ENCODE measurements at regions not wholly inside any gene's neighbourhood (a gene's known extent, or its start where the extent isn't known, plus 50 kb on each side); places are given as distances from the start of the nearest gene placed in this dataset.

GRCh38 chr18:11271954-11272353 is 122.6 kb upstream of the PIEZO2 start:
- 69 to 75% methylated on average over 3 of the region's 3 CpGs for WGBS, 2 experiments (ENCODE audit: low coverage in 1 of 2, low lambda C conversion rate in 2 of 2, missing lambda C conversion rate in 2 of 2)

GRCh38 chr18:11269257-11269656 is 119.9 kb upstream of the PIEZO2 start:
- Histone ChIP-seq H3K9ac (no peak overlapping the region), H3K27ac (no peak overlapping the region)
- WGBS, 2 experiments (ENCODE audit: low coverage in 1 of 2, low lambda C conversion rate in 2 of 2, missing lambda C conversion rate in 2 of 2) = 81 to 83% methylated on average over 8 of the region's 8 CpGs

More at GRCh38 chr18:11271954-11272353, 122.6 kb upstream of the PIEZO2 start:
- no peaks in the 10 kb centered on the region for H3K9me3 ChIP-seq (ENCODE audit: low read depth)
- no peak overlapping the region for H3K27ac ChIP-seq
- H3K4me3 ChIP-seq = no peak overlapping the region
- TF ChIP-seq EZH2phosphoT487 (IDR thresholded peaks at IDR 0.05; ENCODE audit: insufficient read depth, low read depth) (no peak), EZH2 (IDR thresholded peaks at IDR 0.05; ENCODE audit: insufficient read depth, poor library complexity, severe bottlenecking) (no peak)
- H3K9me2 ChIP-seq (ENCODE audit: insufficient read depth) = no peaks in the 10 kb centered on the region
- in situ Hi-C loops (cut with MboI) = no loop called here
- no peak for DNase-seq
- H4K20me1 ChIP-seq (ENCODE audit: insufficient read depth) = no peaks in the 10 kb centered on the region
- H3K4me1 ChIP-seq (ENCODE audit: insufficient read depth) = 0 out of 2 replicates have a peak, but pooled peaks cover 8% of the 10 kb centered on the region
- H3F3A ChIP-seq (ENCODE audit: insufficient read depth) = peaks cover 5% of the 10 kb centered on the region; the same call in 1 of the 2 replicates
- H3K36me3 ChIP-seq (ENCODE audit: low read depth) = no peaks in the 10 kb centered on the region
- no peak overlapping the region for H3K4me2 ChIP-seq (ENCODE audit: unreplicated experiment)
- H3K79me2 ChIP-seq (ENCODE audit: insufficient read depth) = no peaks in the 10 kb centered on the region
- H2AFZ ChIP-seq = no peak overlapping the region
- no peaks in the 10 kb centered on the region for H3K27me3 ChIP-seq (replicated peaks; ENCODE audit: insufficient read depth)
- H3K9ac ChIP-seq = no peak overlapping the region

GRCh38 chr18:11268741-11269233 is 119.4 kb upstream of the PIEZO2 start:
- H3K9me3 ChIP-seq (ENCODE audit: low read depth) = no peaks in the 10 kb centered on the region
- H3K36me3 ChIP-seq (ENCODE audit: low read depth) = no peaks in the 10 kb centered on the region
- no peak overlapping the region for H3K27ac ChIP-seq
- WGBS, 2 experiments (ENCODE audit: low coverage in 1 of 2, low lambda C conversion rate in 2 of 2, missing lambda C conversion rate in 2 of 2) = 21% methylated on average over 9 of the region's 9 CpGs
- TF ChIP-seq EZH2phosphoT487 (IDR thresholded peaks at IDR 0.05; ENCODE audit: insufficient read depth, low read depth) (no peak), EZH2 (IDR thresholded peaks at IDR 0.05; ENCODE audit: insufficient read depth, poor library complexity, severe bottlenecking) (no peak)
- H3K27me3 ChIP-seq (replicated peaks; ENCODE audit: insufficient read depth) = no peaks in the 10 kb centered on the region
- H3K4me1 ChIP-seq (ENCODE audit: insufficient read depth) = 0 out of 2 replicates have a peak, but pooled peaks cover 8% of the 10 kb centered on the region
- H3F3A ChIP-seq (ENCODE audit: insufficient read depth) = peaks cover 5% of the 10 kb centered on the region; the same call in 1 of the 2 replicates
- peak overlapping the region; percentile 20 for H2AFZ ChIP-seq
- no peak overlapping the region for H3K9ac ChIP-seq
- peak; percentile 45 for DNase-seq
- peak overlapping the region; percentile 15; the same call in 1 of the 2 replicates for H3K4me3 ChIP-seq
- H3K9me2 ChIP-seq (ENCODE audit: insufficient read depth) = no peaks in the 10 kb centered on the region
- H3K4me2 ChIP-seq (ENCODE audit: unreplicated experiment) = peak overlapping the region; percentile 27
- H3K79me2 ChIP-seq (ENCODE audit: insufficient read depth) = no peaks in the 10 kb centered on the region
- no peaks in the 10 kb centered on the region for H4K20me1 ChIP-seq (ENCODE audit: insufficient read depth)
- in situ Hi-C loops (cut with MboI) = no loop called here

More at GRCh38 chr18:11269257-11269656, 119.9 kb upstream of the PIEZO2 start:
- no peaks in the 10 kb centered on the region for H3K27me3 ChIP-seq (replicated peaks; ENCODE audit: insufficient read depth)
- DNase-seq = no peak
- no peaks in the 10 kb centered on the region for H3K79me2 ChIP-seq (ENCODE audit: insufficient read depth)
- peaks cover 5% of the 10 kb centered on the region; the same call in 1 of the 2 replicates for H3F3A ChIP-seq (ENCODE audit: insufficient read depth)
- H3K9me3 ChIP-seq (ENCODE audit: low read depth) = no peaks in the 10 kb centered on the region
- TF ChIP-seq EZH2phosphoT487 (IDR thresholded peaks at IDR 0.05; ENCODE audit: insufficient read depth, low read depth) (no peak), EZH2 (IDR thresholded peaks at IDR 0.05; ENCODE audit: insufficient read depth, poor library complexity, severe bottlenecking) (no peak)
- H4K20me1 ChIP-seq (ENCODE audit: insufficient read depth) = no peaks in the 10 kb centered on the region
- no peak overlapping the region for H3K4me3 ChIP-seq
- H3K4me2 ChIP-seq (ENCODE audit: unreplicated experiment) = no peak overlapping the region
- 0 out of 2 replicates have a peak, but pooled peaks cover 8% of the 10 kb centered on the region for H3K4me1 ChIP-seq (ENCODE audit: insufficient read depth)
- peak overlapping the region; percentile 20; the same call in 1 of the 2 replicates for H2AFZ ChIP-seq
- no peaks in the 10 kb centered on the region for H3K9me2 ChIP-seq (ENCODE audit: insufficient read depth)
- in situ Hi-C loops (cut with MboI) = no loop called here
- no peaks in the 10 kb centered on the region for H3K36me3 ChIP-seq (ENCODE audit: low read depth)

- no peaks in the 10 kb centered on the region for H4K20me1 ChIP-seq (ENCODE audit: insufficient read depth)
- peak overlapping the region; percentile 20; the same call in 1 of the 2 replicates for H2AFZ ChIP-seq
- H3K27me3 ChIP-seq (replicated peaks; ENCODE audit: insufficient read depth) = no peaks in the 10 kb centered on the region
- H3K36me3 ChIP-seq (ENCODE audit: low read depth) = no peaks in the 10 kb centered on the region
- no peaks in the 10 kb centered on the region for H3K9me2 ChIP-seq (ENCODE audit: insufficient read depth)
- WGBS, 2 experiments (ENCODE audit: low coverage in 1 of 2, low lambda C conversion rate in 2 of 2, missing lambda C conversion rate in 2 of 2) = 7 to 12% methylated on average over 2 of the region's 2 CpGs
- 0 out of 2 replicates have a peak, but pooled peaks cover 8% of the 10 kb centered on the region for H3K4me1 ChIP-seq (ENCODE audit: insufficient read depth)
- H3K4me2 ChIP-seq (ENCODE audit: unreplicated experiment) = peak overlapping the region; percentile 27
- TF ChIP-seq EZH2 (IDR thresholded peaks at IDR 0.05; ENCODE audit: insufficient read depth, poor library complexity, severe bottlenecking) (no peak), EZH2phosphoT487 (IDR thresholded peaks at IDR 0.05; ENCODE audit: insufficient read depth, low read depth) (no peak)
- no peak overlapping the region for H3K27ac ChIP-seq
- no peak overlapping the region for H3K9ac ChIP-seq
- no peaks in the 10 kb centered on the region for H3K79me2 ChIP-seq (ENCODE audit: insufficient read depth)
- H3K4me3 ChIP-seq = peak overlapping the region; percentile 15; the same call in 1 of the 2 replicates
- peaks cover 5% of the 10 kb centered on the region; the same call in 1 of the 2 replicates for H3F3A ChIP-seq (ENCODE audit: insufficient read depth)
- no peak for DNase-seq
- H3K9me3 ChIP-seq (ENCODE audit: low read depth) = no peaks in the 10 kb centered on the region
- in situ Hi-C loops (cut with MboI) = no loop called here
Observed at GRCh38 chr18:11268153-11268552, 118.8 kb upstream of the PIEZO2 start.

Data from GM23248 (cell line).